Kidney epithelial cell (primary cell): ENCODE measurements at regions not wholly inside any gene's neighbourhood (a gene's known extent, or its start where the extent isn't known, plus 50 kb on each side); places are given as distances from the start of the nearest gene placed in this dataset.

Experiments
- DNase-seq: peaks from one replicate; pipeline ENCODE4 v3.0.0-alpha.2; 2010; ENCODE audit warnings: low read depth
- H3K27me3 ChIP-seq: 2 replicates; pipeline ENCODE4 v1.6.0; 2011; ENCODE audit warnings: low read length; ENCODE audit not compliant: control insufficient read depth, insufficient read depth
- H3K36me3 ChIP-seq: 2 replicates; pipeline ENCODE4 v1.5.1; 2011; ENCODE audit warnings: low read length; ENCODE audit not compliant: control insufficient read depth, insufficient read depth
- H3K4me3 ChIP-seq: 2 replicates; pipeline ENCODE4 v1.5.1; 2011; ENCODE audit warnings: low read depth, mild to moderate bottlenecking, control low read depth, low read length
- TF ChIP-seq, protein P1 (sequence below): IDR thresholded peaks from 2 replicates; pipeline ENCODE4 v1.5.1; 2011; ENCODE audit warnings: mild to moderate bottlenecking, moderate library complexity, low read length, control low read depth, inconsistent platforms; ENCODE audit not compliant: insufficient read depth, poor library complexity, severe bottlenecking

DNA sequence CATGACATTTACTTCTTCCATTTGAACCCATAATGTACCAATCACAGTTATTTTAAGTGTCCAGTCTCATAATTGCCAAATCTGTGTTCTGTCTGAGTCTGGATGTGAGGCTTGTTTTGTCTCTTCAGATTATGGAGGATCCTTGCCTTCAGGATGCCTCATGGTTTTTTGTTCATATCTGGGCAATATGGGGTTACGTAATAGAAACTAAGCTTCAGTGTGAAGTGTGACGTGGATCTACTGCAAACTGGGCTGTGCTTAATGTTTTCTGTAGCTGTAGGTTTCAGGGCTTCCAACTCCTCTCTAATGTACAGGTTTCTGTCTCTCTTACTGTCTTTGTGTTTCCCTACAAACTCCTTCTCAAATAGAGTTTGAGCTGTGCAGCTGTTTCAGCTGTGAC, 223.7 kb upstream of the ADARB2 start:
- no peak overlapping the region for H3K4me3 ChIP-seq
- TF ChIP-seq, protein P1, sequence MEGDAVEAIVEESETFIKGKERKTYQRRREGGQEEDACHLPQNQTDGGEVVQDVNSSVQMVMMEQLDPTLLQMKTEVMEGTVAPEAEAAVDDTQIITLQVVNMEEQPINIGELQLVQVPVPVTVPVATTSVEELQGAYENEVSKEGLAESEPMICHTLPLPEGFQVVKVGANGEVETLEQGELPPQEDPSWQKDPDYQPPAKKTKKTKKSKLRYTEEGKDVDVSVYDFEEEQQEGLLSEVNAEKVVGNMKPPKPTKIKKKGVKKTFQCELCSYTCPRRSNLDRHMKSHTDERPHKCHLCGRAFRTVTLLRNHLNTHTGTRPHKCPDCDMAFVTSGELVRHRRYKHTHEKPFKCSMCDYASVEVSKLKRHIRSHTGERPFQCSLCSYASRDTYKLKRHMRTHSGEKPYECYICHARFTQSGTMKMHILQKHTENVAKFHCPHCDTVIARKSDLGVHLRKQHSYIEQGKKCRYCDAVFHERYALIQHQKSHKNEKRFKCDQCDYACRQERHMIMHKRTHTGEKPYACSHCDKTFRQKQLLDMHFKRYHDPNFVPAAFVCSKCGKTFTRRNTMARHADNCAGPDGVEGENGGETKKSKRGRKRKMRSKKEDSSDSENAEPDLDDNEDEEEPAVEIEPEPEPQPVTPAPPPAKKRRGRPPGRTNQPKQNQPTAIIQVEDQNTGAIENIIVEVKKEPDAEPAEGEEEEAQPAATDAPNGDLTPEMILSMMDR: no peak

GRCh38 chr10:1957057-1957456, 219.7 kb upstream of the ADARB2 start:
- Histone ChIP-seq H3K36me3 (no peaks in the 10 kb centered on the region), H3K4me3 (no peak overlapping the region), H3K27me3 (no peaks in the 10 kb centered on the region)
- DNase-seq: no peak
- TF ChIP-seq, protein P1: no peak

More for the DNA sequence above, 223.7 kb upstream of the ADARB2 start:
- no peak for DNase-seq
- H3K27me3 ChIP-seq: no peaks in the 10 kb centered on the region
- no peaks in the 10 kb centered on the region for H3K36me3 ChIP-seq

DNA sequence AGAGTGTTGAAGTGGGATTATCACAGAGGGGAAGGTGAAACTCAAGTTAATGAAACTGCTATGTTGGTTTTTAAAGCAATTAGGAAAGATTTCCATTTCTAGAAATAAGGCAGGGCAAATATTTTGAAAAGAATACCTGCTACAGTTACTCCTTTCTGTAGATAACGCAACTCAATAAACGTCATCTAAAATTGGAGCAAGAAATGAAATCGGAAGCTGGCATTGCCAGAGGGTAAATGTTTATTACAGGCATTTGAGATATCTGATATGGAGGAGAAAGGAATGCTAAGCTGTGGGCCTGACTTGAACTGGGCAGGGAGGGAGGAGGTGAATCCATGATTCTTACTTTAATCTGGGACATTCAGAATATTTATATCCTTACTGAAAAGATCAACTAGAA, 217.0 kb upstream of the ADARB2 start:
- no peak overlapping the region for H3K4me3 ChIP-seq
- H3K36me3 ChIP-seq: no peaks in the 10 kb centered on the region
- no peak for DNase-seq
- TF ChIP-seq, protein P1: no peak
- no peaks in the 10 kb centered on the region for H3K27me3 ChIP-seq

GRCh38 chr10:1952126-1953095, 215.1 kb upstream of the ADARB2 start:
- H3K36me3 ChIP-seq: no peaks in the 10 kb centered on the region
- no peak overlapping the region for H3K4me3 ChIP-seq
- TF ChIP-seq, protein P1: no peak
- no peaks in the 10 kb centered on the region for H3K27me3 ChIP-seq
- DNase-seq: no peak

DNA sequence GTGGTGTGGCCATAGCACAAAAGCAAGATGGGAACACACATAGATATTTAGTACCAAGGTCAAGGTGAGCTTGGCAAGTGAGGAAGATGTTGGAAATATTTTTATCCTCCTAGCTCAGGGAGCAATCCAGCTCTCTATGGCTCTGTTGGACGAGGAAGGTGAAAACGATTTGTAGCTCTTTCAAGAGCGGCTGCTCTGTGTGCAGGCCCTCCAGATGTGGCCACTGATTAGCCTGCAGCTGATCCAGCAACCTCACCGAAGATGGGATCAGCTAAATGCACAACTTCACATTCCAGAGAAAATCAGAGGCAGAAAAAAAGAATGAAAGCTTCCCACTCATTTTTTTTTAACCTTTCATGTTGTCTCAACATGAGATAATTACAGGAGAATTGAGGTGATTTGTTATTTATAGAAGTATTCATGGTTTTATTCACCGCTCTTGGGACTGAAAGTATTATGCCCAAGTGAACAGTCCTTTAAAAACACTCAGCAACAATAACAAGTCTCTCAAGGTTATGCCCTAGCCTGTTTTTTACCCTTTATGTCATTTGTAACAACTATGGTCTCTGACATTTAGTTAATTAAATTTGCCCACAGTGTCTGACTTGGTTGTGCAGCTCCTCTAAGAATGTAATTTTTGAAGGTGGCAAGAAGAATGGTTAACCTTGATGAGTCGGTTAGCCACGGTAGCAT, 213.6 kb upstream of the ADARB2 start:
- H3K36me3 ChIP-seq: no peaks in the 10 kb centered on the region
- H3K4me3 ChIP-seq: no peak overlapping the region
- TF ChIP-seq, protein P1: no peak
- no peak for DNase-seq
- H3K27me3 ChIP-seq: no peaks in the 10 kb centered on the region
